ENCODE measurements at regions not wholly inside any gene's neighbourhood (a gene's known extent, or its start where the extent isn't known, plus 50 kb on each side); places are given as distances from the start of the nearest gene placed in this dataset.

- H3K56ac ChIP-seq (replicated peaks; ENCODE audit: insufficient read length, low read depth, low read length): no peak overlapping the region
- no peak overlapping the region for H3K4me3 ChIP-seq (ENCODE audit: extremely low read depth in 1 of 4, insufficient read depth in 2 of 4, low read depth in 3 of 4, low read length in 4 of 4)
- peaks cover 4 to 8% (median 5%) of the 10 kb centered on the region in 4 experiments for H3K4me1 ChIP-seq (replicated peaks in 1 of 4; ENCODE audit: control insufficient read depth in 3 of 4, insufficient read depth in 4 of 4, low read length in 3 of 4)
- H4K5ac ChIP-seq (ENCODE audit: insufficient read length, low read depth, low read length): no peak overlapping the region
- no peak overlapping the region for H2BK120ac ChIP-seq (replicated peaks; ENCODE audit: low read depth, low read length)
- no peaks in the 10 kb centered on the region for H3K23me2 ChIP-seq (ENCODE audit: low read depth, low read length)
- no peak overlapping the region for H4K8ac ChIP-seq (ENCODE audit: extremely low read depth, insufficient read depth, low read length)
- H3K36me3 ChIP-seq (ENCODE audit: control insufficient read depth in 2 of 4, insufficient read depth in 4 of 4, low read length in 3 of 4): no peaks in the 10 kb centered on the region
- H3K4ac ChIP-seq (replicated peaks; ENCODE audit: insufficient read length, low read depth, low read length): no peak overlapping the region
- no peaks in the 10 kb centered on the region for H3K79me1 ChIP-seq (ENCODE audit: low read depth, low read length)
- H3K9ac ChIP-seq (replicated peaks in 1 of 4; ENCODE audit: extremely low read depth in 1 of 4, low read depth in 3 of 4, low read length in 3 of 4): no peak overlapping the region
- H2BK12ac ChIP-seq (ENCODE audit: low read depth, low read length): no peak overlapping the region
- no peak overlapping the region for H3K4me2 ChIP-seq (ENCODE audit: insufficient read depth in 1 of 2, low read depth in 2 of 2, low read length in 2 of 2)
- H3K27ac ChIP-seq (ENCODE audit: low read depth, low read length): no peak overlapping the region
- H3K18ac ChIP-seq (ENCODE audit: extremely low read depth, low read length): 0 out of 2 replicates have a peak overlapping the region, but pooled peaks have one; percentile 40
- ChIA-PET CTCF (ENCODE audit: partially characterized antibody) (no interaction called here), POLR2A (ENCODE audit: partially characterized antibody) (no interaction called here)
- H2AFZ ChIP-seq (ENCODE audit: low read length): 0 out of 2 replicates have a peak overlapping the region, but pooled peaks have one; percentile 37
- 83% methylated on average over 4 of the region's 4 CpGs; no CpG with 5 or more reads in 1 of the 2 experiments for WGBS, 2 experiments (ENCODE audit: extremely low coverage in 1 of 2, insufficient coverage in 1 of 2, insufficient read length in 1 of 2, insufficient replicate concordance in 2 of 2, low coverage in 1 of 2, low lambda C conversion rate in 2 of 2, missing lambda C conversion rate in 1 of 2)
- H4K20me1 ChIP-seq (replicated peaks in 1 of 2; ENCODE audit: control insufficient read depth in 1 of 2, insufficient read depth in 2 of 2, low read length in 2 of 2): no peaks in the 10 kb centered on the region
- H2AK5ac ChIP-seq (ENCODE audit: low read depth, low read length): no peak overlapping the region
- H2BK15ac ChIP-seq (ENCODE audit: low read length): 0 out of 2 replicates have a peak overlapping the region, but pooled peaks have one; percentile 0
- H3K27me3 ChIP-seq (replicated peaks in 1 of 4; ENCODE audit: control insufficient read depth in 3 of 4, extremely low read depth in 1 of 4, insufficient read depth in 3 of 4, low read length in 3 of 4): no peaks in the 10 kb centered on the region
- 0 out of 2 replicates have a peak overlapping the region, but pooled peaks have one; percentile 16 for H2BK5ac ChIP-seq (ENCODE audit: low read depth, low read length)
- no peak for FAIRE-seq
- H2BK20ac ChIP-seq (ENCODE audit: low read length): 0 out of 2 replicates have a peak overlapping the region, but pooled peaks have one; percentile 7
- 0 out of 4 replicates have a peak, but pooled peaks cover 0 to 2% of the 10 kb centered on the region in 2 experiments for H3K9me3 ChIP-seq (ENCODE audit: insufficient read depth in 2 of 2, low read depth in 1 of 2, low read length in 1 of 2)
- no peak overlapping the region for H3K23ac ChIP-seq (ENCODE audit: insufficient read length)
- H3K14ac ChIP-seq (ENCODE audit: insufficient read length): no peak overlapping the region
- no peak overlapping the region for H4K91ac ChIP-seq (replicated peaks; ENCODE audit: insufficient read length, low read length)
- DNase-seq (ENCODE audit: low read depth in 1 of 2, low spot score in 2 of 2): no peak
- no peaks in the 10 kb centered on the region for H3K79me2 ChIP-seq (ENCODE audit: control insufficient read depth in 1 of 2, insufficient read depth in 2 of 2, low read length in 2 of 2)
- TF ChIP-seq TCF12 (IDR thresholded peaks at IDR 0.05; ENCODE audit: low read depth, low read length) (no peak), POLR2AphosphoS5 (IDR thresholded peaks at IDR 0.05; ENCODE audit: low read depth, low read length) (no peak), EP300 (IDR thresholded peaks at IDR 0.05; ENCODE audit: borderline replicate concordance in 1 of 2, low read depth in 2 of 2, low read length in 2 of 2) (no peak), SIN3A (conservative IDR thresholded peaks at IDR 0.05 in 1 of 2, IDR thresholded peaks at IDR 0.05 in 1 of 2; ENCODE audit: low read depth in 1 of 2, low read length in 2 of 2) (no peak), RFX5 (IDR thresholded peaks at IDR 0.05; ENCODE audit: borderline replicate concordance, low read depth, low read length) (no peak), ASH2L (IDR thresholded peaks at IDR 0.05; ENCODE audit: low read length) (no peak), HDAC6 (IDR thresholded peaks at IDR 0.05; ENCODE audit: low read depth, low read length) (no peak), SIRT6 (IDR thresholded peaks at IDR 0.05; ENCODE audit: low read length) (no peak), MAFK (IDR thresholded peaks at IDR 0.05; ENCODE audit: low read depth, low read length) (no peak), CBX8 (IDR thresholded peaks at IDR 0.05; ENCODE audit: borderline replicate concordance, low read depth, low read length) (no peak), RNF2 (IDR thresholded peaks at IDR 0.05; ENCODE audit: borderline replicate concordance, low read depth, low read length, missing control alignments, poor library complexity, severe bottlenecking) (no peak), NRF1 (IDR thresholded peaks at IDR 0.05; ENCODE audit: low read depth, low read length) (no peak), SAP30 (IDR thresholded peaks at IDR 0.05; ENCODE audit: insufficient read depth, insufficient replicate concordance, low read length) (no peak)
Observed at GRCh38 chr3:40621252-40621651, 96.5 kb downstream of the ZNF621 start.
